ENCODE measurements at regions not wholly inside any gene's neighbourhood (a gene's known extent, or its start where the extent isn't known, plus 50 kb on each side); places are given as distances from the start of the nearest gene placed in this dataset.
A peak's percentile ranks its signal among the peaks of the same experiment; 100 is the strongest.
"Not testable (repeated sequence)": the region's sequence is repeated elsewhere in the genome, so short reads cannot be mapped to it uniquely, and the experiment has no call there.

- Histone ChIP-seq H3F3A (ENCODE audit: insufficient read depth, low read length) (no peaks in the 10 kb centered on the region), H3K4me2 (ENCODE audit: low read depth, low read length) (no peak overlapping the region), H3K9me2 (replicated peaks; ENCODE audit: insufficient read depth, low read length) (no peaks in the 10 kb centered on the region), H3K4me3 (ENCODE audit: low read length) (no peak overlapping the region), H2AFZ (ENCODE audit: low read length) (no peak overlapping the region), H4K20me1 (ENCODE audit: insufficient read depth, low read length) (no peaks in the 10 kb centered on the region), H3K36me3 (replicated peaks; ENCODE audit: insufficient read depth, low read length) (no peaks in the 10 kb centered on the region), H3K27me3 (replicated peaks; ENCODE audit: insufficient read depth, low read length) (no peaks in the 10 kb centered on the region), H3K9ac (ENCODE audit: low read length) (no peak overlapping the region), H3K79me2 (ENCODE audit: low read length) (no peaks in the 10 kb centered on the region), H3K4me1 (ENCODE audit: low read length) (no peaks in the 10 kb centered on the region), H3K9me3 (replicated peaks; ENCODE audit: insufficient read depth, low read length) (no peaks in the 10 kb centered on the region), H3K27ac (ENCODE audit: low read length) (no peak overlapping the region)
- TF ChIP-seq CTCF (IDR thresholded peaks at IDR 0.05; ENCODE audit: low read length) = no peak
- TF ChIP-seq EZH2phosphoT487 (IDR thresholded peaks at IDR 0.05; ENCODE audit: low read length) = no peak
- no peak for TF ChIP-seq EZH2 (optimal IDR thresholded peaks at IDR 0.05; ENCODE audit: low read depth, low read length)
- DNase-seq = no peak
Measured at GRCh38 chr14:35213869-35214387, 78.3 kb upstream of the PSMA6 start.

- not testable (repeated sequence) for H3K9me2 ChIP-seq (replicated peaks; ENCODE audit: insufficient read depth, low read length); H4K20me1 ChIP-seq (ENCODE audit: insufficient read depth, low read length); H3K36me3 ChIP-seq (replicated peaks; ENCODE audit: insufficient read depth, low read length); H3K4me3 ChIP-seq (ENCODE audit: low read length); H3F3A ChIP-seq (ENCODE audit: insufficient read depth, low read length); H3K79me2 ChIP-seq (ENCODE audit: low read length); H2AFZ ChIP-seq (ENCODE audit: low read length); H3K4me1 ChIP-seq (ENCODE audit: low read length); H3K9ac ChIP-seq (ENCODE audit: low read length); H3K27ac ChIP-seq (ENCODE audit: low read length); DNase-seq; H3K4me2 ChIP-seq (ENCODE audit: low read depth, low read length); H3K27me3 ChIP-seq (replicated peaks; ENCODE audit: insufficient read depth, low read length); H3K9me3 ChIP-seq (replicated peaks; ENCODE audit: insufficient read depth, low read length)
Measured at GRCh38 chr14:35214402-35214801, 77.8 kb upstream of the PSMA6 start.

GRCh38 chr14:35215110-35215813, 76.9 kb upstream of the PSMA6 start:
- H3F3A ChIP-seq (ENCODE audit: insufficient read depth, low read length) = no peaks in the 10 kb centered on the region
- no peaks in the 10 kb centered on the region for H3K9me3 ChIP-seq (replicated peaks; ENCODE audit: insufficient read depth, low read length)
- H3K4me3 ChIP-seq (ENCODE audit: low read length) = no peak overlapping the region
- H3K27ac ChIP-seq (ENCODE audit: low read length) = no peak overlapping the region
- H2AFZ ChIP-seq (ENCODE audit: low read length) = no peak overlapping the region
- no peaks in the 10 kb centered on the region for H4K20me1 ChIP-seq (ENCODE audit: insufficient read depth, low read length)
- no peak overlapping the region for H3K4me2 ChIP-seq (ENCODE audit: low read depth, low read length)
- DNase-seq = no peak
- no peaks in the 10 kb centered on the region for H3K4me1 ChIP-seq (ENCODE audit: low read length)
- TF ChIP-seq EZH2phosphoT487 (IDR thresholded peaks at IDR 0.05; ENCODE audit: low read length) (no peak), CTCF (IDR thresholded peaks at IDR 0.05; ENCODE audit: low read length) (peak; percentile 25)
- H3K9me2 ChIP-seq (replicated peaks; ENCODE audit: insufficient read depth, low read length) = no peaks in the 10 kb centered on the region
- H3K9ac ChIP-seq (ENCODE audit: low read length) = no peak overlapping the region
- H3K27me3 ChIP-seq (replicated peaks; ENCODE audit: insufficient read depth, low read length) = no peaks in the 10 kb centered on the region
- H3K36me3 ChIP-seq (replicated peaks; ENCODE audit: insufficient read depth, low read length) = no peaks in the 10 kb centered on the region
- H3K79me2 ChIP-seq (ENCODE audit: low read length) = no peaks in the 10 kb centered on the region

GRCh38 chr14:35218176-35218575, 74.0 kb upstream of the PSMA6 start:
- not testable (repeated sequence) for H4K20me1 ChIP-seq (ENCODE audit: insufficient read depth, low read length); H3K4me2 ChIP-seq (ENCODE audit: low read depth, low read length); H3K9me2 ChIP-seq (replicated peaks; ENCODE audit: insufficient read depth, low read length); H3F3A ChIP-seq (ENCODE audit: insufficient read depth, low read length); H3K4me1 ChIP-seq (ENCODE audit: low read length); H3K4me3 ChIP-seq (ENCODE audit: low read length); H3K27me3 ChIP-seq (replicated peaks; ENCODE audit: insufficient read depth, low read length); H2AFZ ChIP-seq (ENCODE audit: low read length); H3K36me3 ChIP-seq (replicated peaks; ENCODE audit: insufficient read depth, low read length); H3K27ac ChIP-seq (ENCODE audit: low read length); H3K79me2 ChIP-seq (ENCODE audit: low read length); H3K9ac ChIP-seq (ENCODE audit: low read length); H3K9me3 ChIP-seq (replicated peaks; ENCODE audit: insufficient read depth, low read length); DNase-seq

Measured in MM.1S (cell line).